HG03060 (cell line): ENCODE measurements at regions not wholly inside any gene's neighbourhood (a gene's known extent, or its start where the extent isn't known, plus 50 kb on each side); places are given as distances from the start of the nearest gene placed in this dataset.

Experiments
- ATAC-seq: cut with Tn5 transposase; IDR thresholded peaks from one replicate; pipeline ENCODE4 v1.9.1; 2021; ENCODE audit warnings: low read depth, moderate number of reproducible peaks; ENCODE audit not compliant: unreplicated experiment

DNA sequence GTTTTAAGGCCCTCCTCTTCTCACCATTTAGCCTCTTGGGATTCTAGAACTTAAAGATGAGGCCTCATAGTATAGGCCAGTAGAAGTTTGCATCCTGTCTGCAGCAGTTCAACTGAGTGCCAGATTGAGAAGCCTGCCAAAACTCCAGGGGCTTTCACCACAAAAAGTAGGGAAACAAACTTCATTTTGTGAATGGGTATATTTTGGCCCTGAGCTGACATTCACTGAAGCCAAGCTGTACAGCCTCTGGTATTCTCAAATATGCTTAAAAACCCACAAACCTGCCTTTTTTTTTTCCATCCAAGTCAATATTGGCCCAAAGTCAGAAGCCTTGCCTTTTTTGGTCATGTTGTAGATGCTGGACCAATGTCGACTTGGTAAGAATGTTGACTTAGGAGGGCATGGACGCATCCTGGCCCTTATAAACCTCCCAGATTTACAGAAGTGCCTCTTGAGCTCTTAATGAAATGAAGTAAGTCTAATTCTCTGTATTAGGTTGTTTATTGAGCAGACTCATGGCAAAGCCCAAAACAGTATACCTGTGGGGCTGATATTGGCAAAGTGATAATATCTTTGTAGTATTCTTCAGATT, 337.5 kb downstream of the CHRM3 start:
- ATAC-seq: no peak

DNA sequence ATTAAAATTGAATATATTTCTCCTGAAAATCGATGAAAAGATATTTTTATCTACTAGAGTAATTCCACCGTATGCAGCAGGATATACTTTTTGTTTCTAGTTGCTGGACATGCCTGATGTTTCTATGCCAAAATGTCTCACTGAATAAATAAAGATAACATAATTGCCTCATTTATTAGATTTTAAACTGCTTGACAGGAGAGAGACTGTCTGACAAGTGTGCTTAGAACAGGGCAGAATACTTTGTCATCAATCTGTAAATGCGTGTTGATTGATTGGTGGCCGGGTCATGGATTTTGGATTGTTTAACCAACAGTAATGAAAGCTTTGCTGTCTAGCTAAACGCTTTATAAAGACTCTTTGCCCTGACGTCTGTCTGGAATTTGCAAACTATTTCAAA, 339.0 kb downstream of the CHRM3 start:
- ATAC-seq: no peak

DNA sequence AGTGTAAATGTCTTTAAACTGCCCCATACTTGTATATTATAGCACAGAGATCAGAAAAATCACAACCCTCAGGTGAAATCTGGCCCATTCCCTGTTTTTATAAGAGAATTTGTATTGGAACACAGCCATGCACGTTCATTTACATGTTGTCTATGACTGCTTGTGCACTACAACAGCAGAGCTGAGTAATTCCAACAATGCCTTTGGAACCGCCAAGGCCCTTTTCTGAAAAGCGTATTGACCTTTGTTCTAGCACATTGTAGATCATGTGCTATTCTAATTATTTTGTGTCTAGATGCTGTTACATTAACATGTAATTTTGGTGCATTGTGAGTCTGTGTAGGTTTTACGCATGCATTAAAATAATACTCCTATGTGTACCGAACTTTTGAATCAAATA, 339.6 kb downstream of the CHRM3 start:
- no peak for ATAC-seq

DNA sequence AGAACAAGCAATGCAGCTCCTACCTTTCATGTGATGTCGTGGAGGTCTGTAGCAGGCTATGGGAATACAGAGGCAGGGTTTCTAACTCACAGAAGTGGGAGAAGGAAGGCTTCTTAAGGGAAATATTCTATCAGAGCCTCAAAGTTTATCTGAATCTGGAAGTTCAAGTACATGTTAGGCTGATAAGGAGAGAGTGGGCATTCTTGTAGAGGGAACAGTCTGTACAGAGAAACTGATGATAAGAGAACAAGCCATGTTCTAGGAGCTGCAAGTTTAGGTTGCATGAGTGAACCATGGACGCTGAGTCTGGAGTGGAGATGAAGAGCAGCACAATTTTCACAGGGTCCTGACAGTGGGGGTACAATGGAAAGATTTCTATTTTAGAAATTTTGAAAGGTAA, 344.0 kb downstream of the CHRM3 start:
- no peak for ATAC-seq

DNA sequence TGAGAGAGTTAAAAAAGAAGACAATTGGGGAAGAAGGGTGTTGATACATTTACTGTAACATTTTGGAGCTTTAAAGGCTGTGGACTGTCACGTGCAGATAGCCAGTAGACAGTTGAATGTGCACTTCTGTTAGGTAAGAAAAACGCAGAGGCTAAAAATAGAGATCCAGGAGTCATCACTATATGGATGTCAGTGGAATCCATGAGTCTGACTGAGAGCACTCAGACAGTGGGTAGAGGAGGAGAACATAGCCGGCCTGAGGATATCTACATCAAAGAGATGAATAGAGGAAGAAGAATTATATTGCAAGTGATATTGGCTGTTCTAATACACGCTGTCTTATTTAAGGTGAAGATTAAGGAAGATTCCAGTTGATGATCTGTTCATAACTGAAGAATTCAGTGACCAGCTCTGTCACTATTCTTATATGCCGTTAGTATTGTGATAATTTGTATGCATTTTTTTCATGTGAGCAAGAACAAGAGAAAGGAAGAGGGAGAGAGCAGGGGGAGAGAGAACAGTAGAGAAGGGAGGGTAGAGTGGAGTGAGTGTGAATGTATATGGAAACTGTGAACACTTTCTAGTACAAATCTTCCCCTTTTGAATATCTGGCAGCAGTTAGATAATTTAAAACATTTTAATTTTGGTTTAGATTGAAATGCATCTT, 344.8 kb downstream of the CHRM3 start:
- no peak for ATAC-seq

DNA sequence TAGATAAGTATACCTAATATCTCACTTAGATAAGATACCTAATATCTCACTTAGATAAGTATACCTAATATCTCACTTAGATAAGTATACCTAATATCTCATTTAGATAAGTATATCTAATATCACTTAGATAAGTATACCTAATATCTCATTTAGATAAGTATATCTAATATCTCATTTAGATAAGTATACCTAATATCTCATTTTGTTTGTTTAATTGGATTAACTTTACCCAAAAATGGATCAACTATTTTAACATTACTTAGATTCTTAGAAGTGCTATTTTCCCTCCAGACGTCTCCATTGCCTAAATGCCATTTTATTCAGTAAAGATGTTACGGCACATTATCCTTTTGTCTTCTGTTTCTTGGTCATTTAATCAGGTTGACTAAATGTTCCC, 346.4 kb downstream of the CHRM3 start:
- no peak for ATAC-seq

DNA sequence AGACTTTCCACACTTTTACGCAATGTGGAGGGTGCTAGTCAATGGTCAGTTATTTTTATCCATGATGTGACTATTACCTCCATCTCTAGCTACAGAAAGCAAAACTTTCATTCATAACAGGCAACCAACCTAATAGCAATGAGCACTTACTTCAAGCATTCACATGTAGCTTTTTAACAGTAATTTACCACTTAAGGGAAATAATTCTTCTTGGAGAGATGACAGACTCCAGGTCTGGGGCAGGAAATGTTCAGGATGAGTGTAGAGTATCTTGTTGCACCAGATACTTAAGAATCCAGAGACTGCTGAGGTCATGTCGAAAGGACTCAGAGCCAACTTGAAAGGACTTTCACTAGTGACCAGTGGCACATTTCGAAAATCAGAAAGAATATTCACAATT, 347.6 kb downstream of the CHRM3 start:
- no peak for ATAC-seq

DNA sequence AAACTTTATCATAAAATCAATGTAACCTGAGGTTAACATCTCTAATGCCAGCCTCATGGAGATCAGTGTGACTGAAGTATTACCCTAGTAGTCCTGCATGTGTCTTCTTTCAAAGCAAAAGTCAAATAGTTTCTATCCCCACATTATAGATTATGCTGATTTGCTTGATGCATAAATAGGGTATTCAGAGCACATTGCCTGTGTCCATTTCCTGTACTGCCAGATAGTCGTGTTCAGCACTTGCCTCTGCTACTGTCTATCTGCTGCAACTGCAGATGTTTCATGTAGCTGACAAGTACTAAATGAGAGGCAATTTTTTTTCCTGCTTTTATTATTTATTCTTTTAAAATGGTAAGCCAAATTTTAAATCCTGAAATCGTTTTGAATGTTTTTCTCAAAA, 348.7 kb downstream of the CHRM3 start:
- no peak for ATAC-seq

DNA sequence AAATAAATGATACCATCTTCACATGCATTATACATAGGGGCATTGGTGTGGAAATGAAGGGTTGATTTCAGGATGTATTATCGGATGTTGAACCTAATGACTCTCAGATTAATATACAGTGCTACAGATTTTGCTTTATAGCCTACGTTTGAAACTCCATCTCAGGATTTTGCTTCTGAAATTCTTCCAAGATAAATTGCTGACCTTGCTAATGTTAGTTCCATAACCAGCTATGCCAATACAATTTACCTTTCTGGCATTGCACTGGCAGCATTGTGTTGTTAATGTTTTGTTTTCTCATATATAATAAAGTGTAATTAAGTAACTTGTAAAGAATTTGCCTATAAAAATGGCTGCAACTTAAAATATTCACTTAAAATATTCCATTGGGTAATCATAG, 350.1 kb downstream of the CHRM3 start:
- ATAC-seq: no peak

DNA sequence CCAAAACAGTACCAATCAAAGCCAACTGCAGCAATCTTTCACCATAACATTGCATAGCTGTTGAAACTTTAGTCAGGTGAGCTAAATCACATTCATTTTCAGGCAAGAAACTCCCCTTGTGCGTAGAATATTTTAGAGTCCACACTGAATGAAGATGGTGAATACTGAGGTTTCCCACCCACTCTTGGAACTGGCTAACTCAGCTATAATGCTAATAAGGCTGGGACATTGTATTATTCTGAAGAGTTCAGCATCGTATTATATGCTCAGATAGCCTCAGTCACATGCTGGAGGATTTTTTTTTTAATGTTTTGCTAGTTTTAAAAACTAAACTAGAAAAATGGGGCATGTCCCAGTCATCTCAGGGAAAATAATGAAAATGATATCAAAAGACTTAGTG, 352.3 kb upstream of the FMN2 start:
- ATAC-seq: no peak

DNA sequence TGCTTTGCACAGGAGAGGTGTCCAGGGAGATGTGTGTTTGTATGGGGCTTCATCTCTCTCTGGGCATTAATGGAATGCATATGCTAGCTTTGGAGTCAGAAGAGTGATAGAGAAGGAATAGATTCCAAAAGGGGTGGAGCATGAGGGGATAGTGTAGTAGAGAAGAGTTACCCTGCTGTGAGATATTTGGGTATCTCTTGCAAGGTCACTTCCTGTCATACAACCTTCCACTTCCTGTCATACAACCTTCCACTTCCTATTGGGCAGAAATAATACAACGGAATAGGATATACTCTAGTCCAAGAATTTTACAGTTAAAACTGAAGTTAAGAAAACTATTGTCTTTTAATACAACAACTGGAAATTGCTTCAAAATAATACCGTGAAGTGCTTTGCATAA, 351.8 kb upstream of the FMN2 start:
- ATAC-seq: no peak

DNA sequence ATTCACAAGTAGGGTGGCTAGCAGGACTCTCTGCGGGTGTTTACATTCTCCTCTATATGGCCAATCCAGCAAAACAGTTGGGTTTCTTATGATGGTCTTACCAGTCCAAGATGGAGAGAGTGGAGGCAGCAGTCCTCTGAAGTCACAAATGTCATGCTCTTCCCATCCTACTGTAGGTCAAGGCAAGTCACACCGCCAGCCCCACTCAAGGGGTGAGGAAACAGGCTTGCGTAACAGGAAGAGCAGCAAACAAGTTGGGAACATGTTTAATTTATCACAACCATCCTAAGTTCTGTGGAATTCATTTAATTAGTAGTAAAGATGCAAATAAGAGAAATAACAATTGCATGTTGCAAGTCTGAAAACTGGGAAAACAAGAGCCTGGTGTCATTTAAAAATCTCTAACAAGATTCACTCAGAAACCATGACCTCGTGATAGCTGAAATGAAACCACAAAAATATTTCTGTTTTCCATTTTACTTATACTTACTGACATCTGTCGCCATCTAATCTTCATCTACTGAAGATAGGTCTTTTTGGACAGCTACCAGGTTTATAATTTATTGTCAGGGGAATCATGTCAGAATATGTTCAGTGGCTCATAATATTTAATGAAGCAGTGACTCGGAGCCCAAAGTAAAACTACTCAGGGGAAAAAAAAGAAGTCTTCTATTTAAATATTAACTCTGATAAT, 349.1 kb upstream of the FMN2 start:
- ATAC-seq: no peak

DNA sequence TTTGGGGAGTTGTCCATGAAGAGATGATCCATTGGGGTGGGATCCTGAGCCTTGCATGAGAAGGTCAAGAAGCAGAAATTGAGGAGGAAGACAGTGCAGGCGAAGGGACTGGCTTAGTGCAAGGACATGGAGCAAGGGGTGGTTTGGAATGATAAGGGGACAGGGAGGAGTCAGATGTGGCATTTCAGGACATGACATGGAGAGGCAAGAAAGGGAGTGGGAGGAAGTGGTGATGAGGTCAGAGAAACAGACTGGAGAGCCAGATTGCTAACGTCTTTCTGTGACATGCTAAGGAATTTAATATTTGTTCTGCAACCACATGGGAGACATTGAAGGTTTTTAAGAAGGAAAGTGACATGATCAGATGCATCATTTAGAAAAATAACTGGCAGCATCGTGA, 346.8 kb upstream of the FMN2 start:
- ATAC-seq: no peak

DNA sequence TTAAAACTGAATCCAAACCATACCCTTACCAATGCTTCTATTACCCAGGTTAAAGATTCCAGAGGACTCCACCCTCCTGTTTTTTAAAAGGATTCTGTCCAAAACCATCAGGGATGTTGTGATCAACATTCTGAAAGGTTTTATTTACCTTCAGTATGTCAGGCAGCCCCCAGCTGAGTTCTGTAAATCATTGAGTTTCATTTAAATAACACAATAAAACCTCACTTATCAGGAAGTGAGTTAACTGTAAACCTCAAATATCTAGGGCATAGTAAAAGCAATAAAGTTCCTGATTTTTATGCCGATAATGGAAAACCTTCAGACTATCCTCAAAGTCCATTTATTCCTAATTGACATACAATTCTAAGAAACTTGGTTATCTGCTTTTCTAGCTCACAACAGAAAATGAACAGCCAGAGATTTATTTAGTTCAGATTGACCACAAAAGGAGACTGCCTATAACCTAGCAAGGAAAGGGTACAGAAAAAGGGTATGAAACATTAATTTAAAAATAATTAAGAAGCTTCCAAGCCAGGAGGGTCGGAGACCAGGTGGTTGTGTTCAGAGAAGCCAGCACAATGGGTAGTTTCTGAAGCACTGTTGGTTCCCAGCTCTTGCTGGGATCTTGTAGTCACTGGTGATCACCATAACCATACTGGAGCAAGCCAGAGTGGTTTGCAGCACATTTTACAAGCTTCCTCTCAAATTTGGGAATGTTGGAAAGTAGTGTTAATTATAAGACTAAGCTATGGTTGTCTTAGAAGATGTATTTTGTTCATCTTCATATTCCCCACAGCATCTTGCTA, 336.4 kb upstream of the FMN2 start:
- ATAC-seq: no peak

DNA sequence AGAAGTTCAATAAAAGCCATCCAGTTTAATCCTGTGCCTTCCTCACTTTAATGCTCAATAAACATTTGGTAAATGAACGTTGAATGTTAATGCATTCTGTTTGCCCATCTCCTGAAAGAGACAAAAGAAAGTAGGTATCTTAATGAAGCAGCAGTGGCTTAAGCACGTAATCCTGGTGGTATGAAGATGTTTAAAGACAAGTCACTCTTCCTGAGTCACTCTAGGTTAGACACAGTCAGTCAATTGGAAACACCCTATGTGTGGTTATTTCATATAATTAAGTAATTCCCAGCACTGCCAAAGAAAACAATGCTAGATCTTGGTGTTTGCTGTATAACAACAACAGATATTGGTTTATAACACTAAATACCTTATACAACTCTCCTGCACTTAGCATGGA, 334.0 kb upstream of the FMN2 start:
- no peak for ATAC-seq

DNA sequence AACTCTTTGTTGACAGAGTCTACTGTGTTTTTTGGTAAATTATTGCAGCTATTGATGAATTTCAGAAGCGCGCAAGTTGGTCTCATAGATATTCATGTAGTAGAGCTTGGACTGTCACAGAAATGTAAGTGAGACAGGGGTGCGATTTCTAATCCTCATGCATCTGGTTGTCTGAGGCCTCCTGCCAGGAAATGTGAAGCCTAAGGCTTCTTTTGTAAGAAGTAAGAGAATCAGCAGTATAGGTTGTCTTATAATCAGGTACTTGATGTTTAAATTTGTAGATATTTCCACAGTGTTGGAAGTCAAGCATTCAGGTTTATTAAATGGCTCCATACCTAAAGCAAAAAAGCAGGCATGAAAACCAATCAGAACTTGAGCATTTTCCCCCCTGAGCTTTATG, 332.9 kb upstream of the FMN2 start:
- no peak for ATAC-seq

DNA sequence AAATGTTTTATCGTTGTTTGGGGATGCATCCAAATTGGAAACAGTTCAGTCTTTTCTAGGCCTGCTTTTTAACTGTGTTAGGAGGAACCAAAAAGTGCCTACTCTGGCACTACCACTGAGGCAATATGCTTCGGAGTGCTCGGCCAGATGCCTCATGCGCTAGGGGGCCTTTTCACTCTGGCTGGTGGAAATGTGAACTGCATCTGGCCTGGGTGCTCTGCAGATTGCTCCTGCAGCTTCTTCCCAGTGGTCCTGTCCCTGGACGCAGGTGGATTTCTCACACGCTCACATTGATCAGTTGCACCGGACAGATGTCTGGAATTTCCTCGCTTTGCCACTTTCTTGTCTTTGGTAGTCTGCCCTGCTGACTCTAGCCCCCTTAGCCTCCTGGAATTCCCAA, 330.2 kb upstream of the FMN2 start:
- no peak for ATAC-seq

DNA sequence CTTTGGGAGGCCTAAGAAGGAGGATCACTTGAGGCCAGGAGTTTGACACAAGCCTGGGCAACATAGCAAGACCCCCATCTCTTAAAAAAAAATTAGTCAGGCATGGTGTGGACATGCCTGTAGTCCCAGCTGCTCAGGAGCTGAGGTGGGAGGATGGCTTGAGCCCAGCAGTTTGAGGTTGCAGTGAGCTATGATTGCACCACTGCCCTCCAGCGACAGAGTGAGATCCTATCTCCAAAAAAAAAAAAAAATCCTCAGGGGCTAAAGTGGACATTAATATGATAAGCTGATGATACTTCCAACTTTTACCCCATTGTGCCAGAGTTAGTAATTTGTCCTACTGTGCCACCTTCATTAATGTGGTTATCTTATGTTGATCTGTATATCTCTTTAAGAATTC, 327.8 kb upstream of the FMN2 start:
- no peak for ATAC-seq

DNA sequence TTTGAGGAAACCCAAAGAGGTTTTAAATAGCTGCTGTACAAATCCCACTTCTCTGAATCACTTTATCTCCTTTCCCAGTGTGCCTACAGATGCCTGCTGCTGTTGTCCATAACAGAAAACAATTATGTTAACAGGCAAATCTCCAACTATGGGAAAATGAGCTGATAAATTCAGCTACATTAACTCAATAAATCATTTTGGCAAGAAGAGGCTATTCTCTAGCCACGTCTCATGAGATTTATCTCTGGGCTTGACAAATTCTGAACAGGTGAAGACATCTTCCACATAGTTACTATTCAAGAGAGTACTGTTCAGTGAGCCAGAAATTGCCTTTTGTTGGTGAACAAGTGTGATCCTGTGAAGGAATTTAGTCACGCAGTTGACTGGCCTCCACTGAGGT, 327.1 kb upstream of the FMN2 start:
- no peak for ATAC-seq

DNA sequence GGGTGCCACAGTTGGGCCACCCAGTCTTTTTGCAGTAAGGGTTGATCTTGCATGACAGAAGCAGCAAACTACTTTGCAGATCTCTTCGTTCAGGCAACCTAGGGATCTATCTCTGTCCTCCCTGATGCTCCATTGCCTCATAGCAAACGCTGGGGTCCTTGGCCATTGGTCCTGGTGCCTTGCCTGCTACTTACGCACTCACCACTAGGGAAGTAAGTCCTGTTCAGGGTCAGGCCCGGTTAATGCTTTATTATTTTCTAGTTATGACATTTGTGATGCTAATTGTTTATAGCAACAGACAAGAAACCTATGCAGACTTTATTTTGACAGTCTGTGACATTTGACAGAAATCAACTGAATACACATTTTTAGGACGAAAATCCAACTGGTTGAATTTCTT, 326.5 kb upstream of the FMN2 start:
- no peak for ATAC-seq

DNA sequence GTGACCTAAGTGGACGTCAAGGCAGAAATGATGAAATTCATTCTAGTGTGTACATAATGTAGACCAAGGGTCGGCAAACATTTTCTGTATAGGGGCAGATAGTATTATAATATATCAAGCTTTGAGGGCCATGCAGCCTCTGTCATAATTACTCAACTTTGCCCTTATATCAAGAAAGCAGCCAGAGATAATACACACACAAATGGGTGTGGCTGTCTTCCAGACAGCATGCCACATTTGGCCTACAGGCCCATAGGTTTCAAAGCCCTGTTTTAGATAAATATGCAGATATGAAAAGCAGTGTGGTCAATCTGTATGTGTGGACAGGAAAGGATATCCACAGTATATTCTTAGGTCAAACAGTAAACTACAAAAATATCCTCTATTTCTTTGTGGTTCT, 320.1 kb upstream of the FMN2 start:
- no peak for ATAC-seq
